ENCODE measurements at regions not wholly inside any gene's neighbourhood (a gene's known extent, or its start where the extent isn't known, plus 50 kb on each side); places are given as distances from the start of the nearest gene placed in this dataset.

DNA sequence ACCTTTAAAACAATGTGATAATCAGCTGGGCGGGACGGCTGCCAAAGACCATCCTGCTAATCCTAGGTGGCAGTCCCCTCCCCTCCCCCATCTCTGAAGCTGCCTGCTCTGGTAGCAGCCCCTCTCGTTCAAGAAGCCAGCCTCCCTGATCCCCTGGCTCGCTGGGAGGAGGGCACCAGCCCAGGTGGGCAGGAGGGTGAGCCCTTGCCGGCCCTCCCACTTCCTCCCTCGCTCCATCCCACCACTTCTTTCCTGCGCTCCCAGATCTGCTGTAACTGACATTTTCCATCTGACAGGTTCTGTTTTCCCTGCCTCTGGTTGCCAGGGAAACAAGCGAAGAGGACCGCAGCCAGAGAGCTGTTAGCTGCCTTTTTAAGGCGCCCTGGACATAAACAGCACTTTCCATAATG, 155.7 kb upstream of the TNRC6C start:
- TF ChIP-seq, protein P1, sequence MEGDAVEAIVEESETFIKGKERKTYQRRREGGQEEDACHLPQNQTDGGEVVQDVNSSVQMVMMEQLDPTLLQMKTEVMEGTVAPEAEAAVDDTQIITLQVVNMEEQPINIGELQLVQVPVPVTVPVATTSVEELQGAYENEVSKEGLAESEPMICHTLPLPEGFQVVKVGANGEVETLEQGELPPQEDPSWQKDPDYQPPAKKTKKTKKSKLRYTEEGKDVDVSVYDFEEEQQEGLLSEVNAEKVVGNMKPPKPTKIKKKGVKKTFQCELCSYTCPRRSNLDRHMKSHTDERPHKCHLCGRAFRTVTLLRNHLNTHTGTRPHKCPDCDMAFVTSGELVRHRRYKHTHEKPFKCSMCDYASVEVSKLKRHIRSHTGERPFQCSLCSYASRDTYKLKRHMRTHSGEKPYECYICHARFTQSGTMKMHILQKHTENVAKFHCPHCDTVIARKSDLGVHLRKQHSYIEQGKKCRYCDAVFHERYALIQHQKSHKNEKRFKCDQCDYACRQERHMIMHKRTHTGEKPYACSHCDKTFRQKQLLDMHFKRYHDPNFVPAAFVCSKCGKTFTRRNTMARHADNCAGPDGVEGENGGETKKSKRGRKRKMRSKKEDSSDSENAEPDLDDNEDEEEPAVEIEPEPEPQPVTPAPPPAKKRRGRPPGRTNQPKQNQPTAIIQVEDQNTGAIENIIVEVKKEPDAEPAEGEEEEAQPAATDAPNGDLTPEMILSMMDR (conservative IDR thresholded peaks at IDR 0.05), result no peak
- no peak for TF ChIP-seq EZH2 (IDR thresholded peaks at IDR 0.05; ENCODE audit: low read depth)
